ENCODE measurements at regions not wholly inside any gene's neighbourhood (a gene's known extent, or its start where the extent isn't known, plus 50 kb on each side); places are given as distances from the start of the nearest gene placed in this dataset.

- no peak for TF ChIP-seq CTCF (IDR thresholded peaks at IDR 0.05)
- no peak for TF ChIP-seq POLR2A (IDR thresholded peaks at IDR 0.05)
Measured at GRCh38 chr5:71809446-71809845, 90.4 kb downstream of the CARTPT start.
